Sigmoid colon (tissue), 6 donors: ENCODE measurements at regions not wholly inside any gene's neighbourhood (a gene's known extent, or its start where the extent isn't known, plus 50 kb on each side); places are given as distances from the start of the nearest gene placed in this dataset.

Experiments
- DNase-seq: peaks from one replicate; pipeline ENCODE4 v3.0.0-alpha.2; 2019
- H3K27ac ChIP-seq, 4 donors: fragments of 200-600 bp; sonication (generic); one replicate each; pipeline ENCODE4 v1.5.1; 2016 to 2019; ENCODE audit warnings: mild to moderate bottlenecking in 1 of 4
- H3K27me3 ChIP-seq, 3 donors: fragments of 200-600 bp; sonication (generic); one replicate each; pipeline ENCODE4 v1.5.1; 2019; ENCODE audit warnings: mild to moderate bottlenecking in 1 of 3
- H3K36me3 ChIP-seq, 4 donors: fragments of 200-600 bp; sonication (generic); one replicate each; pipeline ENCODE4 v1.5.1; 2016 to 2019
- H3K4me1 ChIP-seq, 4 donors: fragments of 200-600 bp; sonication (generic); one replicate each; pipeline ENCODE4 v1.5.1; 2017 to 2019
- H3K4me3 ChIP-seq, 4 donors: fragments of 200-600 bp; sonication (generic); one replicate each; pipeline ENCODE4 v1.5.1; 2017 to 2019; ENCODE audit warnings: mild to moderate bottlenecking in 2 of 4, moderate library complexity in 1 of 4
- H3K9me3 ChIP-seq, 4 donors: fragments of 200-600 bp in 3 of 4; sonication (generic) in 3 of 4; one replicate each; pipeline versions ENCODE4 v1.5.1 to v1.6.1; 2013 to 2019
- EP300 ChIP-seq, 4 donors: sonication (generic); formaldehyde crosslinking; IDR thresholded peaks; one replicate each; pipeline ENCODE4 v1.6.1; 2017; ENCODE audit warnings: antibody characterized with exemption in 4 of 4
- POLR2A ChIP-seq, 2 donors: fragments of 450-650 bp; IDR thresholded peaks; one replicate each; pipeline ENCODE4 v1.6.1; 2016; ENCODE audit warnings: antibody characterized with exemption in 2 of 2, mild to moderate bottlenecking in 2 of 2, moderate library complexity in 2 of 2
- POLR2AphosphoS5 ChIP-seq, 4 donors: sonication (generic); formaldehyde crosslinking; IDR thresholded peaks; one replicate each; pipeline ENCODE4 v1.6.1; 2017; ENCODE audit warnings: antibody characterized with exemption in 4 of 4
- WGBS, 2 donors: extraction: QIAGEN DNeasy Blood & Tissue Kit; methylation state at CpG; one replicate each; pipeline ENCODE4 v1.1.7; 2013; 5-methylcytosine and 5-hydroxymethylcytosine counted together
- intact Hi-C: fragments of 100-400 bp; cut with DNase I; formaldehyde crosslinking; loops from one replicate; pipeline ENCODE4 v1.15.1; 2023
- TF ChIP-seq, protein P1 (sequence below), 4 experiments: fragments of 450-650 bp in 3 of 4; fragments of 200-600 bp in 1 of 4; IDR thresholded peaks; one replicate each; pipeline ENCODE4 v1.5.1; 2016 to 2019; ENCODE audit warnings: antibody characterized with exemption in 4 of 4, mild to moderate bottlenecking in 3 of 4, moderate library complexity in 2 of 4
- donor health status: healthy with polysubstance abuse.
- donor health status: healthy.

DNA sequence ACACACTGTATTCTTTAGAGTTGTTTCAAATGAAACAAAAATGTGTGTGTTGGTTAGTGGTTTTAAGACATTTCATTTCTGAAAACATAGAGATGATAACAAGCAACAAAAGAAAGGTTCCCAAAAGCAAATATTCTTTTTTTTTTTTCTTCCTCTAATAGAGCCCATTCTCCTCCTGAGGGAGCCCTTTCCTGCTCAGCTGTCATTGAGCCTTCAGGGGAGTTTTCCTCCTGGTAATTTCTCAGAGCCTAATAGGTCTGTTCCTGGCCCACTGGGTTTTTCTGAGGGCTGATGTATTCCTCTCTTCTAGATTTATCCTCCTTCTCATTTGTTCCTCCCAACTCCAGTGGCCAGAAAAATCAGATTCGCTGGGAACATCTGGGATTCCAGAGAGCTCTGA is 654.5 kb downstream of the NOVA1 start:
- TF ChIP-seq, protein P1, sequence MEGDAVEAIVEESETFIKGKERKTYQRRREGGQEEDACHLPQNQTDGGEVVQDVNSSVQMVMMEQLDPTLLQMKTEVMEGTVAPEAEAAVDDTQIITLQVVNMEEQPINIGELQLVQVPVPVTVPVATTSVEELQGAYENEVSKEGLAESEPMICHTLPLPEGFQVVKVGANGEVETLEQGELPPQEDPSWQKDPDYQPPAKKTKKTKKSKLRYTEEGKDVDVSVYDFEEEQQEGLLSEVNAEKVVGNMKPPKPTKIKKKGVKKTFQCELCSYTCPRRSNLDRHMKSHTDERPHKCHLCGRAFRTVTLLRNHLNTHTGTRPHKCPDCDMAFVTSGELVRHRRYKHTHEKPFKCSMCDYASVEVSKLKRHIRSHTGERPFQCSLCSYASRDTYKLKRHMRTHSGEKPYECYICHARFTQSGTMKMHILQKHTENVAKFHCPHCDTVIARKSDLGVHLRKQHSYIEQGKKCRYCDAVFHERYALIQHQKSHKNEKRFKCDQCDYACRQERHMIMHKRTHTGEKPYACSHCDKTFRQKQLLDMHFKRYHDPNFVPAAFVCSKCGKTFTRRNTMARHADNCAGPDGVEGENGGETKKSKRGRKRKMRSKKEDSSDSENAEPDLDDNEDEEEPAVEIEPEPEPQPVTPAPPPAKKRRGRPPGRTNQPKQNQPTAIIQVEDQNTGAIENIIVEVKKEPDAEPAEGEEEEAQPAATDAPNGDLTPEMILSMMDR (IDR thresholded peaks at IDR 0.05): no peak
- TF ChIP-seq POLR2A (IDR thresholded peaks at IDR 0.05) (no peak), POLR2AphosphoS5 (IDR thresholded peaks at IDR 0.05) (no peak), EP300 (IDR thresholded peaks at IDR 0.05) (no peak)
- intact Hi-C loops: no loop called here
- H3K4me1 ChIP-seq: no peaks in the 10 kb centered on the region
- no peaks in the 10 kb centered on the region for H3K9me3 ChIP-seq
- no peaks in the 10 kb centered on the region for H3K27me3 ChIP-seq
- WGBS, 2 donors: 89 to 95% methylated on average over 1 of the region's 1 CpG
- DNase-seq: no peak
- H3K4me3 ChIP-seq: no peak overlapping the region
- H3K27ac ChIP-seq: no peak overlapping the region
- no peaks in the 10 kb centered on the region for H3K36me3 ChIP-seq

DNA sequence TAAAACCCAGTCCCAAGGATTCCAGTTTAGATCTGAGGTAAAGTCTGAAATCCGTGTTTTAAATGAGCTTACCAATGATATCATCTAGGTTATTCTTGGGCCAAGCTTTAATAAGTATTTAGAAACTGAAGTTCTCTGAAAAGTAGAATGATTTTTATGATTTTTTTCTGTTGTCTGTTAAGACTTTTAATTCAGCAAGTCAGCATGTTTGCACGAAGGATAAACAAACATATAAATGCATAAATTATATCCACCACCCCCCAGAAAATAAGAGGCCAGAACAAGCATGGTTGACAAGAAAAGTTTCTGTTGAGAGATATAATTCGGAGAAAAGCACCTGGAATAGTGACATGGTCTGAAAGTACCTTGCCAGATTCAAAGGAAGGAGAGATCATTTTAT is 655.7 kb downstream of the NOVA1 start:
- no peak overlapping the region for H3K4me3 ChIP-seq
- DNase-seq: no peak
- H3K4me1 ChIP-seq: no peaks in the 10 kb centered on the region
- TF ChIP-seq, protein P1 (IDR thresholded peaks at IDR 0.05): no peak
- no peak for TF ChIP-seq EP300 (IDR thresholded peaks at IDR 0.05)
- whole genome bisulfite sequencing, 2 donors: 60 to 67% methylated on average over 3 of the region's 3 CpGs
- no peaks in the 10 kb centered on the region for H3K36me3 ChIP-seq
- no peak overlapping the region for H3K27ac ChIP-seq
- H3K9me3 ChIP-seq: no peaks in the 10 kb centered on the region
- intact Hi-C loops: no loop called here
- no peaks in the 10 kb centered on the region for H3K27me3 ChIP-seq

DNA sequence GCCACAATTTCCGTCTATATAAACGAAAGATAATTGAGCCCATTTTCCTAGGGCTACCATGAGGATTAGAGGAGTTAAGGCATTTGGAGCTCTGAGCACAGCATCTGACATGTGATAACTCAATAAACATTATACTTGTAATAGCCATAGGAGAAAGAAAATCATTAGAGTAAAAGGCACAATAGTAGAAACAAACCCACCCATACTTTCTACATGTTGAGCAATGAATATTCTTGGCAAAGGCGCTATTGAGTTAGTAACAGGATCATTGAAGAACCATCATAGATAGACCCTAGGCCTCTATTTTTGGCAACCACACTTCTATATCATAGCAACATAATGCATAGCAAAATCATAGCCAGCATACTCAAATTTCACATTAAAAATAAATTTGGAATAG is 664.1 kb downstream of the NOVA1 start:
- H3K4me3 ChIP-seq: no peak overlapping the region
- TF ChIP-seq EP300 (IDR thresholded peaks at IDR 0.05): no peak
- TF ChIP-seq POLR2AphosphoS5 (IDR thresholded peaks at IDR 0.05): no peak
- TF ChIP-seq, protein P1 (IDR thresholded peaks at IDR 0.05): no peak
- TF ChIP-seq POLR2A (IDR thresholded peaks at IDR 0.05): no peak
- no peaks in the 10 kb centered on the region for H3K4me1 ChIP-seq
- no peak overlapping the region for H3K27ac ChIP-seq
- intact Hi-C loops: no loop called here
- no peaks in the 10 kb centered on the region for H3K27me3 ChIP-seq
- no peaks in the 10 kb centered on the region for H3K9me3 ChIP-seq
- DNase-seq: no peak
- 79 to 83% methylated on average over 3 of the region's 3 CpGs for WGBS, 2 donors
- H3K36me3 ChIP-seq: no peaks in the 10 kb centered on the region

DNA sequence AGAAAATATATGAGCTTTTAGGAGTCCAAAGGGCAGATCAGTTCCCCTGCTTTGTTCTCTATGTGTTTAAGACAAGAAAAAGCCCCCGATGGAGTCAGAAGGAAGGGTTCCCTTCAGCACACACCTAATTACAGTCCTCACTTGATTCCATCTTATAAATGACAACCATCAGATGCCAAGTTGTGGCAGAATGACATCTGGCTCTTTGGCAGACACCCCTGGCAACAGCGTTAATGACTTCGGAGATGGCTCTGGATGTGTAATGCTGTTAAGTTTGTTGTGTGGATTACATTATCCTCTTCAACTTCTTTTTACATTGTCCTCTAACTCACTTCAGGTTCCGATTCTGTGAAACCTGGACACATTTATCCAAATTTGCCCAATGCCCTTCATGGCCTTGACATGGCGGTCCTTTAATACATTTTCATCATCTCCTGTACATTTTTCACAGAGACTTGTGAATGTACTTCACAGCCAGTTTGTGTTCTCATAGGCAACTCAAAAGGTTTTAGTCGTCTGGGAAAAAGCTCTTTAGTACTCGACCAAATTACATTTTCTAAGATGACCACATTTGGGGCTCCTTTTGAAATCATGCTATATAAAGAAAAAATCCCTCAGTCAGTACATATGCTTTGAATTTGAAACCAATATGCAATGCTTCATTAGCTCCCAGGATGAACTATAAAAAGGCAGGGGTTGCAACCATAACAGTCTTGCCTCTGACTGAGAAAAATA is 667.8 kb downstream of the NOVA1 start:
- Histone ChIP-seq H3K27ac (no peak overlapping the region), H3K4me3 (no peak overlapping the region), H3K27me3 (no peaks in the 10 kb centered on the region), H3K9me3 (no peaks in the 10 kb centered on the region), H3K36me3 (no peaks in the 10 kb centered on the region), H3K4me1 (no peaks in the 10 kb centered on the region)
- intact Hi-C loops: no loop called here
- 85 to 86% methylated on average over 7 of the region's 7 CpGs for WGBS, 2 donors
- DNase-seq: no peak
- no peak for TF ChIP-seq EP300 (IDR thresholded peaks at IDR 0.05)
- TF ChIP-seq POLR2AphosphoS5 (IDR thresholded peaks at IDR 0.05): no peak
- TF ChIP-seq POLR2A (IDR thresholded peaks at IDR 0.05): no peak

DNA sequence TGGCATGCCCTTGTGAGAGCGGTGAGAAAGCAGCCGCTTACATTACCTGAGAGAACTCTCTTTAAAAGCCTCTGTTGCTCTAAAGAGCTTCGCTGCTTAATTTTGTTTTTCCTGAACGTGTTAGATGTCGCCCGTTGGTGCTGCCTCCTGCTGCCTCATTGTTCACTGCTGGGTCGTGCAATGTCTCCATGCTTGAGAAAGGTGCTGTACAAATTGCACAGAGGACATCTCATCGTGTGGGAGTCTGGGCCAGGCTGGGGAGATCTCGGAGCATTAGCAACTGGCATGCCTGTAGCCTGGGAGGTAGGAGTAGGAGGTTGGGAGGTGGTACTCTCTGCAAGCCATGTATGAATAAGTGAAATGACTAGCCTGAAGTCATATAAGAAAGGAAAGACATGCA is 686.0 kb downstream of the NOVA1 start:
- TF ChIP-seq POLR2A (IDR thresholded peaks at IDR 0.05) (no peak), EP300 (IDR thresholded peaks at IDR 0.05) (no peak), POLR2AphosphoS5 (IDR thresholded peaks at IDR 0.05) (no peak)
- TF ChIP-seq, protein P1 (IDR thresholded peaks at IDR 0.05): no peak
- Histone ChIP-seq H3K36me3 (no peaks in the 10 kb centered on the region), H3K27me3 (no peaks in the 10 kb centered on the region), H3K27ac (no peak overlapping the region), H3K9me3 (no peaks in the 10 kb centered on the region), H3K4me1 (peaks cover 0 to 6% (median 6%) of the 10 kb centered on the region in 4 donors), H3K4me3 (no peak overlapping the region)
- WGBS, 2 donors: 85 to 86% methylated on average over 9 of the region's 9 CpGs
- intact Hi-C loops: no loop called here
- DNase-seq: no peak
